ENCODE measurements at regions not wholly inside any gene's neighbourhood (a gene's known extent, or its start where the extent isn't known, plus 50 kb on each side); places are given as distances from the start of the nearest gene placed in this dataset.
A peak's percentile ranks its signal among the peaks of the same experiment; 100 is the strongest.

DNA sequence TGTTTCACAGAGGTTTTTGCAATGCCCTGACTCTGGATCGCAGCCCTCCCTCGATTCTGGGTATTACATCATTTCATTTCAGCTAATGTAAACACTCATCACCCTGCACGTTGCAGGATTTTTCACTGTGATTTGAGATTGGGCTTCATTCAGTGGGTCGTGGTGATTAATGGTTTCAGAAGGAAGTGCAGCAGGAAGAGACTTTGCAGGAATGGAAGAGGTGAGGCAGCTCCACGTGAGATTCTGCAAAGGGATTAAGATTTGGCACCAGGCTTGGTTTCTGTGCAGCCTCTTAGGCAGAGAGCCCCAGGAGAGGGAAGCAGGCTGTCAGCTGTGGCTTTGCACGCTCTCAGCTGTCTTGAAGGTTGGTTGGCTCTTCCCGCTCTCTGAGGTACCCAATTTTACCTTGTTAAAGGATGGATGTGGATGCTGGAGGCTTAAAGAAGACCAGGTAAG lies 95.2 kb downstream of the PLCE1 start (continued):
- TF ChIP-seq, protein P1, sequence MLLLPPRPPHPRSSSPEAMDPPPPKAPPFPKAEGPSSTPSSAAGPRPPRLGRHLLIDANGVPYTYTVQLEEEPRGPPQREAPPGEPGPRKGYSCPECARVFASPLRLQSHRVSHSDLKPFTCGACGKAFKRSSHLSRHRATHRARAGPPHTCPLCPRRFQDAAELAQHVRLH (tag by site-specific recombination; IDR thresholded peaks at IDR 0.05): peak; percentile 25; the same call in 1 of the 2 replicates
- no peak for TF ChIP-seq ZNF174 (tag by site-specific recombination; IDR thresholded peaks at IDR 0.05)
- TF ChIP-seq ZNF211 (tag by site-specific recombination; IDR thresholded peaks at IDR 0.05; ENCODE audit: low read depth): no peak
- TF ChIP-seq ZNF221 (tag by site-specific recombination; IDR thresholded peaks at IDR 0.05; ENCODE audit: borderline replicate concordance): no peak
- no peak for TF ChIP-seq HOXC10 (CRISPR knock-in tag; IDR thresholded peaks at IDR 0.05)
- TF ChIP-seq, protein P2, sequence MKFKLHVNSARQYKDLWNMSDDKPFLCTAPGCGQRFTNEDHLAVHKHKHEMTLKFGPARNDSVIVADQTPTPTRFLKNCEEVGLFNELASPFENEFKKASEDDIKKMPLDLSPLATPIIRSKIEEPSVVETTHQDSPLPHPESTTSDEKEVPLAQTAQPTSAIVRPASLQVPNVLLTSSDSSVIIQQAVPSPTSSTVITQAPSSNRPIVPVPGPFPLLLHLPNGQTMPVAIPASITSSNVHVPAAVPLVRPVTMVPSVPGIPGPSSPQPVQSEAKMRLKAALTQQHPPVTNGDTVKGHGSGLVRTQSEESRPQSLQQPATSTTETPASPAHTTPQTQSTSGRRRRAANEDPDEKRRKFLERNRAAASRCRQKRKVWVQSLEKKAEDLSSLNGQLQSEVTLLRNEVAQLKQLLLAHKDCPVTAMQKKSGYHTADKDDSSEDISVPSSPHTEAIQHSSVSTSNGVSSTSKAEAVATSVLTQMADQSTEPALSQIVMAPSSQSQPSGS (tag by site-specific recombination; IDR thresholded peaks at IDR 0.05; ENCODE audit: low read depth): peak; percentile 85
- TF ChIP-seq REPIN1 (tag by site-specific recombination; IDR thresholded peaks at IDR 0.05; ENCODE audit: low read depth): no peak
- TF ChIP-seq ZBTB17 (tag by site-specific recombination; IDR thresholded peaks at IDR 0.05): peak; percentile 89
- TF ChIP-seq YY1 (tag by site-specific recombination; IDR thresholded peaks at IDR 0.05): no peak
- no peak for TF ChIP-seq KLF1 (tag by site-specific recombination; IDR thresholded peaks at IDR 0.05)
- TF ChIP-seq ZFP41 (tag by site-specific recombination; IDR thresholded peaks at IDR 0.05; ENCODE audit: borderline replicate concordance): no peak
- TF ChIP-seq, protein P3, sequence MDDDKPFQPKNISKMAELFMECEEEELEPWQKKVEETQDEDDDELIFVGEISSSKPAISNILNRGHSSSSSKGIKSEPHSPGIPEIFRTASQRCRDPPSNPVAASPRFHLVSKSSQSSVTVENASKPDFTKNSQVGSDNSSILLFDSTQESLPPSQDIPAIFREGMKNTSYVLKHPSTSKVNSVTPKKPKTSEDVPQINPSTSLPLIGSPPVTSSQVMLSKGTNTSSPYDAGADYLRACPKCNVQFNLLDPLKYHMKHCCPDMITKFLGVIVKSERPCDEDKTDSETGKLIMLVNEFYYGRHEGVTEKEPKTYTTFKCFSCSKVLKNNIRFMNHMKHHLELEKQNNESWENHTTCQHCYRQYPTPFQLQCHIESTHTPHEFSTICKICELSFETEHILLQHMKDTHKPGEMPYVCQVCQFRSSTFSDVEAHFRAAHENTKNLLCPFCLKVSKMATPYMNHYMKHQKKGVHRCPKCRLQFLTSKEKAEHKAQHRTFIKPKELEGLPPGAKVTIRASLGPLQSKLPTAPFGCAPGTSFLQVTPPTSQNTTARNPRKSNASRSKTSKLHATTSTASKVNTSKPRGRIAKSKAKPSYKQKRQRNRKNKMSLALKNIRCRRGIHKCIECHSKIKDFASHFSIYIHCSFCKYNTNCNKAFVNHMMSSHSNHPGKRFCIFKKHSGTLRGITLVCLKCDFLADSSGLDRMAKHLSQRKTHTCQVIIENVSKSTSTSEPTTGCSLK (tag by site-specific recombination; IDR thresholded peaks at IDR 0.05): no peak
- TF ChIP-seq ZNF16 (tag by site-specific recombination; IDR thresholded peaks at IDR 0.05; ENCODE audit: low read depth): no peak
- TF ChIP-seq, protein P4, sequence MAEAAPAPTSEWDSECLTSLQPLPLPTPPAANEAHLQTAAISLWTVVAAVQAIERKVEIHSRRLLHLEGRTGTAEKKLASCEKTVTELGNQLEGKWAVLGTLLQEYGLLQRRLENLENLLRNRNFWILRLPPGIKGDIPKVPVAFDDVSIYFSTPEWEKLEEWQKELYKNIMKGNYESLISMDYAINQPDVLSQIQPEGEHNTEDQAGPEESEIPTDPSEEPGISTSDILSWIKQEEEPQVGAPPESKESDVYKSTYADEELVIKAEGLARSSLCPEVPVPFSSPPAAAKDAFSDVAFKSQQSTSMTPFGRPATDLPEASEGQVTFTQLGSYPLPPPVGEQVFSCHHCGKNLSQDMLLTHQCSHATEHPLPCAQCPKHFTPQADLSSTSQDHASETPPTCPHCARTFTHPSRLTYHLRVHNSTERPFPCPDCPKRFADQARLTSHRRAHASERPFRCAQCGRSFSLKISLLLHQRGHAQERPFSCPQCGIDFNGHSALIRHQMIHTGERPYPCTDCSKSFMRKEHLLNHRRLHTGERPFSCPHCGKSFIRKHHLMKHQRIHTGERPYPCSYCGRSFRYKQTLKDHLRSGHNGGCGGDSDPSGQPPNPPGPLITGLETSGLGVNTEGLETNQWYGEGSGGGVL (tag by site-specific recombination; IDR thresholded peaks at IDR 0.05): no peak
- no peak for TF ChIP-seq SP2 (tag by site-specific recombination; IDR thresholded peaks at IDR 0.05)
- no peak for TF ChIP-seq ZNF423 (tag by site-specific recombination; IDR thresholded peaks at IDR 0.05)
- no peak for TF ChIP-seq ZNF555 (tag by site-specific recombination; conservative IDR thresholded peaks at IDR 0.05)
- TF ChIP-seq, protein P5, sequence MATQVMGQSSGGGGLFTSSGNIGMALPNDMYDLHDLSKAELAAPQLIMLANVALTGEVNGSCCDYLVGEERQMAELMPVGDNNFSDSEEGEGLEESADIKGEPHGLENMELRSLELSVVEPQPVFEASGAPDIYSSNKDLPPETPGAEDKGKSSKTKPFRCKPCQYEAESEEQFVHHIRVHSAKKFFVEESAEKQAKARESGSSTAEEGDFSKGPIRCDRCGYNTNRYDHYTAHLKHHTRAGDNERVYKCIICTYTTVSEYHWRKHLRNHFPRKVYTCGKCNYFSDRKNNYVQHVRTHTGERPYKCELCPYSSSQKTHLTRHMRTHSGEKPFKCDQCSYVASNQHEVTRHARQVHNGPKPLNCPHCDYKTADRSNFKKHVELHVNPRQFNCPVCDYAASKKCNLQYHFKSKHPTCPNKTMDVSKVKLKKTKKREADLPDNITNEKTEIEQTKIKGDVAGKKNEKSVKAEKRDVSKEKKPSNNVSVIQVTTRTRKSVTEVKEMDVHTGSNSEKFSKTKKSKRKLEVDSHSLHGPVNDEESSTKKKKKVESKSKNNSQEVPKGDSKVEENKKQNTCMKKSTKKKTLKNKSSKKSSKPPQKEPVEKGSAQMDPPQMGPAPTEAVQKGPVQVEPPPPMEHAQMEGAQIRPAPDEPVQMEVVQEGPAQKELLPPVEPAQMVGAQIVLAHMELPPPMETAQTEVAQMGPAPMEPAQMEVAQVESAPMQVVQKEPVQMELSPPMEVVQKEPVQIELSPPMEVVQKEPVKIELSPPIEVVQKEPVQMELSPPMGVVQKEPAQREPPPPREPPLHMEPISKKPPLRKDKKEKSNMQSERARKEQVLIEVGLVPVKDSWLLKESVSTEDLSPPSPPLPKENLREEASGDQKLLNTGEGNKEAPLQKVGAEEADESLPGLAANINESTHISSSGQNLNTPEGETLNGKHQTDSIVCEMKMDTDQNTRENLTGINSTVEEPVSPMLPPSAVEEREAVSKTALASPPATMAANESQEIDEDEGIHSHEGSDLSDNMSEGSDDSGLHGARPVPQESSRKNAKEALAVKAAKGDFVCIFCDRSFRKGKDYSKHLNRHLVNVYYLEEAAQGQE (tag by site-specific recombination; IDR thresholded peaks at IDR 0.05): no peak
- TF ChIP-seq ZNF510 (tag by site-specific recombination; IDR thresholded peaks at IDR 0.05; ENCODE audit: insufficient replicate concordance): no peak
- TF ChIP-seq, protein P6, sequence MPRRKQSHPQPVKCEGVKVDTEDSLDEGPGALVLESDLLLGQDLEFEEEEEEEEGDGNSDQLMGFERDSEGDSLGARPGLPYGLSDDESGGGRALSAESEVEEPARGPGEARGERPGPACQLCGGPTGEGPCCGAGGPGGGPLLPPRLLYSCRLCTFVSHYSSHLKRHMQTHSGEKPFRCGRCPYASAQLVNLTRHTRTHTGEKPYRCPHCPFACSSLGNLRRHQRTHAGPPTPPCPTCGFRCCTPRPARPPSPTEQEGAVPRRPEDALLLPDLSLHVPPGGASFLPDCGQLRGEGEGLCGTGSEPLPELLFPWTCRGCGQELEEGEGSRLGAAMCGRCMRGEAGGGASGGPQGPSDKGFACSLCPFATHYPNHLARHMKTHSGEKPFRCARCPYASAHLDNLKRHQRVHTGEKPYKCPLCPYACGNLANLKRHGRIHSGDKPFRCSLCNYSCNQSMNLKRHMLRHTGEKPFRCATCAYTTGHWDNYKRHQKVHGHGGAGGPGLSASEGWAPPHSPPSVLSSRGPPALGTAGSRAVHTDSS (tag by site-specific recombination; IDR thresholded peaks at IDR 0.05): no peak
- no peak for TF ChIP-seq ZNF138 (tag by site-specific recombination; IDR thresholded peaks at IDR 0.05; ENCODE audit: borderline replicate concordance)
- 0 out of 2 replicates have a peak, but pooled peaks have one; percentile 10 for TF ChIP-seq ZSCAN30 (tag by site-specific recombination; IDR thresholded peaks at IDR 0.05)
- no peak for TF ChIP-seq ZNF654 (tag by site-specific recombination; IDR thresholded peaks at IDR 0.05; ENCODE audit: low read depth)
- TF ChIP-seq, protein P7, sequence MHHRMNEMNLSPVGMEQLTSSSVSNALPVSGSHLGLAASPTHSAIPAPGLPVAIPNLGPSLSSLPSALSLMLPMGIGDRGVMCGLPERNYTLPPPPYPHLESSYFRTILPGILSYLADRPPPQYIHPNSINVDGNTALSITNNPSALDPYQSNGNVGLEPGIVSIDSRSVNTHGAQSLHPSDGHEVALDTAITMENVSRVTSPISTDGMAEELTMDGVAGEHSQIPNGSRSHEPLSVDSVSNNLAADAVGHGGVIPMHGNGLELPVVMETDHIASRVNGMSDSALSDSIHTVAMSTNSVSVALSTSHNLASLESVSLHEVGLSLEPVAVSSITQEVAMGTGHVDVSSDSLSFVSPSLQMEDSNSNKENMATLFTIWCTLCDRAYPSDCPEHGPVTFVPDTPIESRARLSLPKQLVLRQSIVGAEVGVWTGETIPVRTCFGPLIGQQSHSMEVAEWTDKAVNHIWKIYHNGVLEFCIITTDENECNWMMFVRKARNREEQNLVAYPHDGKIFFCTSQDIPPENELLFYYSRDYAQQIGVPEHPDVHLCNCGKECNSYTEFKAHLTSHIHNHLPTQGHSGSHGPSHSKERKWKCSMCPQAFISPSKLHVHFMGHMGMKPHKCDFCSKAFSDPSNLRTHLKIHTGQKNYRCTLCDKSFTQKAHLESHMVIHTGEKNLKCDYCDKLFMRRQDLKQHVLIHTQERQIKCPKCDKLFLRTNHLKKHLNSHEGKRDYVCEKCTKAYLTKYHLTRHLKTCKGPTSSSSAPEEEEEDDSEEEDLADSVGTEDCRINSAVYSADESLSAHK (tag by site-specific recombination; IDR thresholded peaks at IDR 0.05): no peak
- TF ChIP-seq ZBTB8A (tag by site-specific recombination; IDR thresholded peaks at IDR 0.05): no peak
- TF ChIP-seq BCL11B (tag by site-specific recombination; IDR thresholded peaks at IDR 0.05; ENCODE audit: low read depth): no peak
- no peak for TF ChIP-seq ZNF24 (tag by site-specific recombination; IDR thresholded peaks at IDR 0.05)
- no peak for TF ChIP-seq ZNF624 (tag by site-specific recombination; IDR thresholded peaks at IDR 0.05)

All from HEK293 (cell line).